Activated naive CD8-positive, alpha-beta T cell treated with anti-CD3 and anti-CD28 coated beads for 36 hours (primary cell): ENCODE measurements at regions not wholly inside any gene's neighbourhood (a gene's known extent, or its start where the extent isn't known, plus 50 kb on each side); places are given as distances from the start of the nearest gene placed in this dataset.

Experiments used
- DNase-seq: peaks from one replicate; pipeline ENCODE4 v3.0.0; 2021
- H3K27ac Mint-ChIP-seq: one replicate; pipeline ENCODE4 v1.8.0; 2022; ENCODE audit warnings: mild to moderate bottlenecking, moderate library complexity, mixed read lengths
- H3K27me3 Mint-ChIP-seq: one replicate; pipeline ENCODE4 v1.8.0; 2022; ENCODE audit warnings: mild to moderate bottlenecking, mixed read lengths
- H3K36me3 Mint-ChIP-seq: one replicate; pipeline ENCODE4 v1.8.0; 2021; ENCODE audit warnings: mild to moderate bottlenecking, mixed read lengths
- H3K4me1 Mint-ChIP-seq: one replicate; pipeline ENCODE4 v1.8.0; 2021; ENCODE audit warnings: mixed read lengths
- H3K4me3 Mint-ChIP-seq: one replicate; pipeline ENCODE4 v1.8.0; 2022; ENCODE audit warnings: mild to moderate bottlenecking, moderate library complexity, mixed read lengths
- H3K9me3 Mint-ChIP-seq: one replicate; pipeline ENCODE4 v1.8.0; 2022; ENCODE audit warnings: mixed read lengths

DNA sequence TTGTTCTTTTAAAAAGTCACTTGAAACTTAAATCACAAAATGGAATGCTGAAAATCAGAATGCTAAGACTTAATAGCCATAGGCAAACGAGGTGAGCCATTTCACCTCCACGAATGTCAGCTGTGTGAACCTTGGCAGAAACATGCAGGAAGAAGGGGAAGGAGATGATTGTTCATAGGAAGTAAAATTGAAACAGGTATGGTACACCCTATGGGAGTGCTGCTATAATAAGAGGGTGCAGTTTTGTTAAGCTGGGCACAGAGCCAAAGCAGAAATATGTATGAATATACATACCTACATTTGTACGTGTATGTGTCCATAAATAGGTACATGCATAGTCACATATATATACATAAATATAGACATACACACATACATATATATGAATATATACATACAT, 51.0 kb upstream of the SPINK5 start:
- Mint-ChIP-seq H3K27ac (no peak overlapping the region), H3K4me1 (no peaks in the 10 kb centered on the region), H3K9me3 (no peaks in the 10 kb centered on the region), H3K36me3 (no peaks in the 10 kb centered on the region), H3K4me3 (no peak overlapping the region), H3K27me3 (no peaks in the 10 kb centered on the region)
- DNase-seq, result no peak

DNA sequence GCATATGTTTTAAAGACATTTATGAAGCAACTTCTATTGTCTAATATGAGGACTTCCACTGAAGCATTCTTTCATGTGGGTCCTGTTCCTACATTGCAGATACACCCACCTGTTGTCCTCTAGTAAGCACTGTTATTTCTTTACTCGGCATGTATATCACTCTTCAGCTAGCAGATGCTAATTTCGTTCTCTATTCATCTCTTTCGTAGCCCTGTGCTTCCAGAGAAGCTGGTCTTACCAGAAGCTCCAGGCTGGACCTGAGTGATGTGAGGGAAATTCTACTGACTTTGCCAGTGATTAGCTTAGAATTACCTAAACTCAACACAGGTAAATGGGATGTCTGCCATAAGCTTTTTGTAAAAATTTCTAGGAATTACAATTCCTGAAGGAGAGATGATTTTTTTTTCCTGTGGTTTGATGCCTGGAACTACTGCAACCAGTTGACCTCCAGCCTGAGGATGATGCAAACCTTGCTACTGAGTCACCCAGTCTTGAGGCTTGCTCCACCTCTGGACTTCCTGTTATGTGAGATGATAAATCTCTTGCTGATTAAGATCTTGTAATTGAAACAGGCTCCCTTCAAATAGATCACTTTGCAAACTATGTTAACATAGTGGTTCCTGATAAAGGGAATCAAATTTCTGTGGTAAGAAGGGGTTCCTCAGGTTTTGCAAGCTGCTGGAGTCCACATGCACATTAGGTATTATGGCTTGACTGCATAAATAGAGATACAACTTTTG, 52.2 kb upstream of the SPINK5 start:
- Mint-ChIP-seq H3K27ac (no peak overlapping the region), H3K4me1 (no peaks in the 10 kb centered on the region), H3K9me3 (no peaks in the 10 kb centered on the region), H3K36me3 (no peaks in the 10 kb centered on the region), H3K27me3 (no peaks in the 10 kb centered on the region), H3K4me3 (no peak overlapping the region)
- DNase-seq, result no peak

DNA sequence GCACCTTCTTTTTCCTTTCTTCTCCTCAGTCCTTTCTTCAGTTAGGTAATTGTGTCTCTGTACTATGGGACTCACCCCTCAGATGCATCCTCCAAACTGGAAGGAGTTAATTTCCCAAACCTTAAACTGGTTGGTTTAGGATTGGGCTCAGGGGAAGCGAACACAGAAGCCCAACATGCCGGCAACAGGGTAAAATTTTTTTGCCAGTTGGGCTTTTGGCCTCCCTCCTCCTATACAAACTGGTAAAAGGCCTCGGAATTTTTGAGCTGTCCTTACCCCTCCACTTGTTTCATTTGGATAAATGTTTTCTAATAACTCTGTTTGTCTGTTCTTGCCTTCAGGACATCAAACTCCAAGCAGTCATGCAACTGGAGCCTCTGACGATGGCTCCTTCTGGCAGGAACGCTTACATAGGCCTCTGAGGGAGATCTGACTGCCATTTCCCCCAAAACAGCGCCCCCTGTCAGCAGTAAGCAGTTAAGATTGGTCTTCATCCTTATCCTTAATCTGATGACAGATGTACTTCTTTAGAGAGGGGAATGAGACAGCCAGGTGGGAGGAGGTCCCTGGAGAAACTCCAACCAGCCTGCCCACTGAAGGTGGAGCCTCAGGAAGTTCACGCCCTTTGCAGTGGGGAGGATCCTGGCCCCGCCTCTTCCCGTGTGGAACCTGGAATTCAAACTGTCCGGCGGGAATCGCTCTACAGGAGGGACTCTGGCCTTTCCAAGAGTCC, 57.8 kb upstream of the SPINK5 start:
- no peak overlapping the region for H3K27ac Mint-ChIP-seq
- no peak for DNase-seq
- no peaks in the 10 kb centered on the region for H3K36me3 Mint-ChIP-seq
- H3K4me1 Mint-ChIP-seq, result no peaks in the 10 kb centered on the region
- H3K9me3 Mint-ChIP-seq, result peaks cover 13% of the 10 kb centered on the region
- H3K27me3 Mint-ChIP-seq, result no peaks in the 10 kb centered on the region
- no peak overlapping the region for H3K4me3 Mint-ChIP-seq

DNA sequence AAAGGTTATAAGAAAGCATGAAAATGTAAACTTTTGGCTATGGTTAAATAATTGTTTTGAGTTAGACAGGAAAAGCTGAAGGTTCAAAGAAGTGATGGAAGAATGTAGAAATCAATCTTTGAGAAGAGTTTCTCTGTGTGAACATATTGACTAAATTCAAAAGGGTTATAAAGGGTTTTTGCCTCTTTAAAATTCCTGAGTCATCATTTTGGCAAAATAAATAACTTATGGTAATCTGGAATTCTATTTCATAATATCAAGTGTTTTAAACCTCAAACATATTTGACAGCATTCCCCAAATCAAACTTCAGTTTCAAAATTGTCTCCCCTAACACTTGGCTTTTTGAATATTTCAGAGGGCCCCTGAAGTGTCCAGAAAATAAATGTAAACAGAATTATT, 60.6 kb upstream of the SPINK5 start:
- Mint-ChIP-seq H3K36me3 (no peaks in the 10 kb centered on the region), H3K27me3 (no peaks in the 10 kb centered on the region), H3K4me1 (no peaks in the 10 kb centered on the region), H3K4me3 (no peak overlapping the region), H3K9me3 (peaks cover 20% of the 10 kb centered on the region), H3K27ac (no peak overlapping the region)
- DNase-seq, result no peak

DNA sequence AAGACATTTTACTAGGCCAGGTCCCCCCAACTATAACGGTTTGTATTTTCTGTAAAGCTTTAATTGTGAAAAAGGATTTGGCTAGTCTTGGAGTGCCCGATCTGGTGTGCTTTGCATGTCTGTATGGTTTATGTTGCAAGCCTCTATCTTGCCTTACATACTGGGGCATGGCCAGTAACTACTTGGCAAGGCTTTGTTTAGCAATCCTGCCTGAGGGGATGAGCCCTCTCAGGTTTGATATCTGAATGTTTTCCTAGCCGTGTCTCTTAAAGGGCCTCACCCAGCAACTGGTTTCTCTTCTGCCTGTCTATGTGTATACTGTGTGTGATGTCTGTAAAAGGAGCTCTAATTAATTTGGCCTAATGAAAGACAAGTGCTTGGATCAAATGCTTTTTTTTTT, 61.3 kb upstream of the SPINK5 start:
- no peak for DNase-seq
- Mint-ChIP-seq H3K4me3 (peak overlapping the region; percentile 29), H3K9me3 (peaks cover 20% of the 10 kb centered on the region), H3K27me3 (no peaks in the 10 kb centered on the region), H3K36me3 (no peaks in the 10 kb centered on the region), H3K27ac (no peak overlapping the region), H3K4me1 (no peaks in the 10 kb centered on the region)

DNA sequence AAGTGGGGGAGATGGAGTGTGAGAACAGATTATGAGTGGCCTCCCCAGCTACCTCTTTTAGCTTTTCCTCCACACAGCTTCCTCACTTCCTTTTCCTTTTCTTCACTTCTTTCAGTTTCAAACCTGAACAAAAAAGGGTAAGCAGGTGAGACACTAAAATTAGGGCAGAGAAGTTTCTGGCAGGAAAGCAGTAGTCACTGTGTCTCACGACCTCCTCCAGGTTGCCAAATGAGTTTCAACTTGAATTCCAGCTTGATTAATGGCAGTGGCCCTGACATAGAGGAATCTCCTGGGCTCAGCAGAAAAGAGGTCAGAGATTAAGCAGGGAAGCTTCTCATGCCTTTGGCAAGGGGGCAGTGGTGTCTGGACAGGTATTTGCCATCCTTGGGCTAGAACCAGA, 63.7 kb upstream of the SPINK5 start:
- H3K36me3 Mint-ChIP-seq, result no peaks in the 10 kb centered on the region
- H3K9me3 Mint-ChIP-seq, result peaks cover 20% of the 10 kb centered on the region
- H3K27ac Mint-ChIP-seq, result no peak overlapping the region
- DNase-seq, result no peak
- no peaks in the 10 kb centered on the region for H3K27me3 Mint-ChIP-seq
- H3K4me3 Mint-ChIP-seq, result no peak overlapping the region
- H3K4me1 Mint-ChIP-seq, result no peaks in the 10 kb centered on the region

DNA sequence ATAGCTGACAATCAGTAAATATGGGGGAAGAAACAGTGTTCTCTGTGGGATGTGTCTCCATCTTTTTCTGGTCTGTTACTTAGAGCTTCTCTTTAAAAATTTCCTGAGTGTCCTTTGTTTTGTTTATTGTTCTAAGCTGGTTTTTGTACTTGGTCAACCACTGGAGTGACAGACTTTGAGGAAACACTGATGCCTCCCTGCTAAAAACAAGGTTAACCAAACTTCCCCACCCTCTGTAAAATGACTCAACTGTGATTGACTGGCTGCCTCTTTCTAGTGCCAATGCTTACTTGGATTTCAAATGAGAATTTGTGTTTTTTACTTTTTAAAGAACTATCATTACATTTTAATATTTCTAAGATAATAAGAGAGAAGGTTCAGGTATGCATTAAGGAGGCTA, 65.1 kb upstream of the SPINK5 start:
- Mint-ChIP-seq H3K9me3 (peaks cover 20% of the 10 kb centered on the region), H3K27ac (no peak overlapping the region), H3K27me3 (no peaks in the 10 kb centered on the region), H3K4me3 (no peak overlapping the region), H3K36me3 (no peaks in the 10 kb centered on the region), H3K4me1 (no peaks in the 10 kb centered on the region)
- DNase-seq, result no peak

DNA sequence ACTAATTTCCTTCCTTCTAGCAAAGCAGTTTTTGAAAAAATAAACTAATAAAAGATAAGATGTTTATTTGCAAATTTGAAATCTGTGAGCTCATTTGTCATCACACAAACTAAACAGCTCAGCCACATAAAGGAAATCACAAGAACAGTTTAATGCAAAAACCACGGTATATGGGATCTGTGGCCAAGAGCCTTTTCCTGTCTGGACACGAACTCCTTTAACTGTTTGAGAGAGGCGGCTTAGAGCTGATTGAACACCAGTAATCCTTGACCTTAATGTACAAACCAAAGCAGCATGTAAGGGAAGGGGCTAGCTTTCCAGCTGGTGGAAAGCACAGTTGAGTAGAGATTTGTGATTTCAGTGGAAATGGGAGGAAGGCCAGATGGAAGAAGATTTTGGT, 66.3 kb upstream of the SPINK5 start:
- Mint-ChIP-seq H3K36me3 (no peaks in the 10 kb centered on the region), H3K27me3 (no peaks in the 10 kb centered on the region), H3K27ac (no peak overlapping the region), H3K4me3 (no peak overlapping the region), H3K4me1 (no peaks in the 10 kb centered on the region), H3K9me3 (peaks cover 15% of the 10 kb centered on the region)
- no peak for DNase-seq

DNA sequence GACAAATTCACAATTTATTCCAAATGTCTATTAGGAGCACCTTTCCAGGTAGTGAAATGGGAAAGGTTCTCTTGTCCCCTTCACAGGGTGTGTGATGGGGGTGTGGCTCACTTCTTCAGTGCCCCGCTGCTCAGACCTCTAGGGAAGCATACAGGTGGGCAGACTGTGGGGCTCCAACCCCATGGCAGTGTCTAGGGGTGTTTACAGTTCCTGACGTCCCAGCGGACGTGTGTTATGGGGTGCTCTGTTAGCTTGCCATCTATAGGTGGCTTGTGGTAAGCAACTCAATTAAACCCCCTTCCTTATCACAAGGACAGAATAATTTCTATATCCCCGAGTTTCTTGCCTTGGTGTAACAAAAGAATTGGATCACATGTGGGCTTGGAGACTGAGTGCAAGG, 67.4 kb upstream of the SPINK5 start:
- Mint-ChIP-seq H3K27ac (no peak overlapping the region), H3K9me3 (peaks cover 9% of the 10 kb centered on the region), H3K36me3 (no peaks in the 10 kb centered on the region), H3K4me3 (no peak overlapping the region), H3K4me1 (no peaks in the 10 kb centered on the region), H3K27me3 (no peaks in the 10 kb centered on the region)
- DNase-seq, result no peak

DNA sequence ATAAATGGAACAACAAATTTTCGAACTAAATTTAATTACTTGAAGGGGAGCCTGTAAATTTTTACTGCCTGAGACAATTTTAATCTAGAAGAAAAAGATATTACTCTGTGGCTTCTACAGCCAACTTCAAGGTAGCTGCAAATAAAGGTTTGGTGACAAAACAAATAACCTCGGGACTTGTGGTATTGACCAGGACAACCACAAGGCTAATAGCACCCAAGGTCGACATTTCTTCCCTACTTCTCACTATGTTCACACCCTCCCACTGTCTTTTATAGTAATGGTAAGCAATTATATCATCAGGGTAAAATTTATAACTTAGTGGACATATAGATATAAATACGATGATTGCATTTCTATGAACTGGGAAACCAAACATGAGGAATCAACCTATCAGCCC, 67.9 kb upstream of the SPINK5 start:
- Mint-ChIP-seq H3K4me3 (no peak overlapping the region), H3K27ac (no peak overlapping the region), H3K9me3 (peaks cover 7% of the 10 kb centered on the region), H3K4me1 (no peaks in the 10 kb centered on the region), H3K36me3 (no peaks in the 10 kb centered on the region), H3K27me3 (no peaks in the 10 kb centered on the region)
- DNase-seq, result no peak

DNA sequence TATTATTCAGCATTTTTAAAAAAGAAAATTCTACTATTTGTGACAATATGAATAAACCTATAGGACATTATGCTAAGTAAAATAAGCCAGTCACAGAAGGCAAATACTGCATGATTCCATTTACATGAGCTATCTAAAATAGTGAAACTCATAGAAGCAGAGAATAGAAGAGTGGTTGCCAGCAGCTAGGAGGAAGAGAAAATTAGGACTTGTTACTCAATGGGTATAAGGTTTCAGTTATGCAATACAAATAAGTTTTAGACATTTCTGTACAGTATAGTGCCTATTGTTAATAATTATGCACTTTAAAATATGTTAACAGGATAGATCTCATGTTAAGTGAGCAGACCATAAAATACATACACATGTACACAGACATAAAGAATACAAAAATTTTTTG, 73.8 kb upstream of the SPINK5 start:
- no peaks in the 10 kb centered on the region for H3K9me3 Mint-ChIP-seq
- H3K4me3 Mint-ChIP-seq, result no peak overlapping the region
- no peak overlapping the region for H3K27ac Mint-ChIP-seq
- H3K4me1 Mint-ChIP-seq, result no peaks in the 10 kb centered on the region
- no peaks in the 10 kb centered on the region for H3K36me3 Mint-ChIP-seq
- DNase-seq, result no peak
- H3K27me3 Mint-ChIP-seq, result no peaks in the 10 kb centered on the region

DNA sequence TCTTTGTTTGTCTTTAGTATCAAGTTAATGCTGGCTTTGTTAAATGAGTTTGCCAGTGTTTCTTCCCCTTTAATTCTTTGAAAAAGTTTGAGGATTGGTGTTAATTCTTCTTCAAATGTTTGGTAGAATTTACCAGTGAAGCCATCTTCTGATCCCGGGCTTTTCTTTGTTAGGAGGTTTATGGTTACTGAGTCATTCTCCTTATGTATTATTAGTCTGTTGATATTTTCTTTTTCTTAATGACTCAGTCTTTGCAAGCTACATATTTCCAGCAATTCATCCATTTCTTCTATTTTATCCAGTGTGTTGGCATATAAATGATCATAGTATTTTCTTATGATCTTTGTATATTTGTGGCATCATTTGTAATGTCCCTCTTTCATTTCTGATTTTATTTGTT, 74.5 kb upstream of the SPINK5 start:
- Mint-ChIP-seq H3K4me1 (no peaks in the 10 kb centered on the region), H3K9me3 (no peaks in the 10 kb centered on the region), H3K36me3 (no peaks in the 10 kb centered on the region), H3K4me3 (no peak overlapping the region), H3K27me3 (no peaks in the 10 kb centered on the region), H3K27ac (no peak overlapping the region)
- no peak for DNase-seq

DNA sequence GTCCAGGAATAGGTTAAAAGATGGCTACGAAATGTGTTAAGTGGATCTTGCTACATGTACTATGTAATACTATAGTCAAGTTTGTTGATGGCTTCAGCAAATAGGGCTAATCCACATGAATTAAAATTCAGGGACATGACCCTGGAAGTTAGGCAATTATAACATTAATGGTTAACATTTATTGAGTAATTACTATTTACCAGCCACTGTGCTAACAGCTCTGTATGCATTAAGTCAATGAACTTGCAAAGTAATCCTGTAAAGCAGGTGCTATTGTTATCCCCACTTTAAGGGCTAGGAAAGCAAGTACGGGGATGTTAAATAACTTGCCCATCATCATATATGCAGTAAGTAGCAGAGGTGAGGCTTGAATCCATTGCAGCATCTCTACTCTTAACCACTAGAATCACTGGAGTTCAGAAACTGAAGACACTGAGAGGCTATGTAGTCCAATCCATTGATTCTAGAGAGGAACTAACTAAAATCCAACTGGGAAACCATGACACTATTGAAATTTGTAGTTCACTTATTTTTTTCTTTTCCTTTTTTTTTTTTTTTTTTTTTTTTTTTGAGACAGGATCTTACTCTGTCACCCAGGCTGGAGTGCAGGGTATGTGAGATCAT, 77.5 kb upstream of the SPINK5 start:
- Mint-ChIP-seq H3K9me3 (no peaks in the 10 kb centered on the region), H3K36me3 (no peaks in the 10 kb centered on the region), H3K27ac (no peak overlapping the region), H3K4me1 (no peaks in the 10 kb centered on the region), H3K4me3 (no peak overlapping the region), H3K27me3 (no peaks in the 10 kb centered on the region)
- no peak for DNase-seq

DNA sequence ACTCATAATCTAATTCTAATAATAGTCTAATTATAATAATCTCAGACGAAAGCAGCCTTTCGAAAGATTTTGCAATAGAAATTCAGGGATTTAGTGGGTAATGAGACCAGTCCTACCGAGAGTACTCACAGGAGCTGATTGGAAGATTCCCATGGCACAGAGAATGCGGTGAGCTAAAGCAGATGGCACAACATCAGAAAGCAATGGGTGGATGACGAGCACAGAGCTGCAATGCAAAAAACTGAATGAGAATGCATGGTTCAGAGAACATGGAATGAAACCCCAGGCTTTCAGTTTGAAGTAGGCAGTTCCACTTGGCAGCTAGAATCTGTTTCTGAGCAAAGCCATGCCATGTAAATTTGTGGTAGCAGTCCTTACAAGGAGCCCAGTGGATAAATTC, 78.2 kb upstream of the SPINK5 start:
- Mint-ChIP-seq H3K4me3 (no peak overlapping the region), H3K27me3 (no peaks in the 10 kb centered on the region), H3K27ac (no peak overlapping the region), H3K4me1 (no peaks in the 10 kb centered on the region), H3K36me3 (no peaks in the 10 kb centered on the region), H3K9me3 (no peaks in the 10 kb centered on the region)
- no peak for DNase-seq

DNA sequence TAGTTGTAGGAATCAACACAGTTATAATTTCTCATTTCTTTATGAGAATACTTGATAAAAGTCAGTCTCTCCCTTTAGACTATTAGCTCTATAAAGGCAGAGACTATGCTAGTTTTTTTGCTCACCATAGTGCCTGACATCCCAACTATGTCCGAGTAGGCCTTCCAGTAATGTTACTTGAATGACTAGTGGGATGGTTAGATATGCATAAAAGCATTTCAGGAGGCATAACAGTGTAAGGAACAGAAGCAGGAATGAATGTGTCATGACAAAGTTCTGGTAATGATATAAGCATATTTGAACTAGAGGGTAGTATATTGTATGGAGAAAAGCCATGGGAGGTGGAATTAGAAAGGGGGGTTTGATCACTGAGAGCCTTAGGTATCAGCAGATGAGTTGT, 77.4 kb upstream of the C5orf46 start:
- no peaks in the 10 kb centered on the region for H3K36me3 Mint-ChIP-seq
- DNase-seq, result no peak
- H3K4me1 Mint-ChIP-seq, result no peaks in the 10 kb centered on the region
- no peak overlapping the region for H3K4me3 Mint-ChIP-seq
- H3K9me3 Mint-ChIP-seq, result peaks cover 2% of the 10 kb centered on the region
- no peaks in the 10 kb centered on the region for H3K27me3 Mint-ChIP-seq
- H3K27ac Mint-ChIP-seq, result no peak overlapping the region

DNA sequence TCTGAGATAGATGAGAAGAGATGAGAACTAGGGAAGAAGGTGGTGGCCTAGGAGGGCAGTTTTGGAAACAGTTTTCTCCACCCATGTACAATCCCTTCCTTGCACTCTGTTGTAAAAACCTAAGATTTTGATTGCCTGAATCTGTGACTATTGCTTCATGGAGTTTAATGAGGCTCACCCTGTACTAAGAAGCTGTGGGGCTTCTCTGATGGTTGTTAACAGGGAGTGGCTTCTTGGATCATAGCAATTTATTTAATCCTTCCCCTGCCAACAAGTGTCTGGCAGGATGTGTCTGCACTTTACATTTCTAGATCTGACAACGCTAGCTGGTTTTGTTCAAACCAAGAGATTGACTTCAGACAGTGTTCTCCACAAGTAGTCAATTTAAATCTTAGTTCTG, 74.7 kb upstream of the C5orf46 start:
- Mint-ChIP-seq H3K9me3 (peaks cover 2% of the 10 kb centered on the region), H3K4me1 (no peaks in the 10 kb centered on the region), H3K36me3 (no peaks in the 10 kb centered on the region), H3K27ac (no peak overlapping the region), H3K27me3 (no peaks in the 10 kb centered on the region), H3K4me3 (no peak overlapping the region)
- DNase-seq, result no peak
